Liver (tissue), 8 donors: ENCODE measurements at regions not wholly inside any gene's neighbourhood (a gene's known extent, or its start where the extent isn't known, plus 50 kb on each side); places are given as distances from the start of the nearest gene placed in this dataset.

Source experiments
- DNase-seq: peaks from one replicate; pipeline ENCODE4 v3.0.0-alpha.2; 2017; ENCODE audit warnings: low spot score
- H3K27ac ChIP-seq, 2 donors: one replicate each; pipeline ENCODE4 v1.7.0; 2013; ENCODE audit warnings: inconsistent platforms in 2 of 2, low read length in 2 of 2, control low read depth in 1 of 2, low read depth in 1 of 2, mild to moderate bottlenecking in 1 of 2
- H3K27me3 ChIP-seq, 4 donors: one replicate each; pipeline versions ENCODE4 v1.6.1 to v1.7.0; 2013; ENCODE audit warnings: low read length in 3 of 4, inconsistent platforms in 1 of 4, mild to moderate bottlenecking in 1 of 4, moderate library complexity in 1 of 4; ENCODE audit not compliant: control insufficient read depth in 4 of 4, insufficient read depth in 4 of 4
- H3K36me3 ChIP-seq, 4 donors: one replicate each; pipeline versions ENCODE4 v1.6.1 to v1.7.0; 2013; ENCODE audit warnings: low read length in 3 of 4, mild to moderate bottlenecking in 3 of 4, low read depth in 1 of 4, moderate library complexity in 1 of 4; ENCODE audit not compliant: control insufficient read depth in 4 of 4, insufficient read depth in 3 of 4
- H3K4me1 ChIP-seq, 4 donors: one replicate each; pipeline versions ENCODE4 v1.6.1 to v1.7.0; 2013; ENCODE audit warnings: low read length in 3 of 4, mild to moderate bottlenecking in 3 of 4, moderate library complexity in 1 of 4; ENCODE audit not compliant: control insufficient read depth in 4 of 4, insufficient read depth in 4 of 4
- H3K4me3 ChIP-seq, 3 donors: one replicate each; pipeline versions ENCODE4 v1.6.1 to v1.7.0; 2013; ENCODE audit warnings: low read length in 3 of 3, control low read depth in 1 of 3, low read depth in 1 of 3, mild to moderate bottlenecking in 1 of 3
- H3K9ac ChIP-seq, 2 donors: one replicate each; pipeline ENCODE4 v1.7.0; 2013; ENCODE audit warnings: low read length in 2 of 2, mild to moderate bottlenecking in 2 of 2, moderate library complexity in 2 of 2, control low read depth in 1 of 2, low read depth in 1 of 2
- H3K9me3 ChIP-seq, 4 donors: one replicate each; pipeline versions ENCODE4 v1.6.1 to v1.7.0; 2013; ENCODE audit warnings: low read length in 3 of 4; ENCODE audit not compliant: control insufficient read depth in 4 of 4
- EGR1 ChIP-seq, 2 donors: IDR thresholded peaks; 2 replicates each; pipeline ENCODE4 v1.6.1; 2016 to 2018; ENCODE audit warnings: antibody characterized with exemption in 2 of 2, low read depth in 2 of 2
- FOXA1 ChIP-seq: IDR thresholded peaks from 2 replicates; pipeline ENCODE4 v1.6.1; 2016; ENCODE audit warnings: antibody characterized with exemption
- FOXA2 ChIP-seq: IDR thresholded peaks from 2 replicates; pipeline ENCODE4 v1.6.1; 2016; ENCODE audit warnings: antibody characterized with exemption
- GABPA ChIP-seq, 2 donors: IDR thresholded peaks in 1 of 2; conservative IDR thresholded peaks in 1 of 2; 2 replicates each; pipeline ENCODE4 v1.6.1; 2016; ENCODE audit warnings: antibody characterized with exemption in 2 of 2, mild to moderate bottlenecking in 1 of 2, moderate library complexity in 1 of 2
- HNF4A ChIP-seq, 2 donors: conservative IDR thresholded peaks; 2 replicates each; pipeline ENCODE4 v1.6.1; 2016; ENCODE audit warnings: antibody characterized with exemption in 2 of 2, mild to moderate bottlenecking in 2 of 2
- HNF4G ChIP-seq: IDR thresholded peaks from 2 replicates; pipeline ENCODE4 v1.6.1; 2016; ENCODE audit warnings: antibody characterized with exemption
- JUND ChIP-seq, 2 donors: IDR thresholded peaks; 2 replicates each; pipeline ENCODE4 v1.6.1; 2016; ENCODE audit warnings: antibody characterized with exemption in 2 of 2
- NR2F2 ChIP-seq: IDR thresholded peaks from 2 replicates; pipeline ENCODE4 v1.6.1; 2016; ENCODE audit warnings: antibody characterized with exemption
- RAD21 ChIP-seq, 2 donors: IDR thresholded peaks; 2 replicates each; pipeline ENCODE4 v1.6.1; 2016; ENCODE audit warnings: antibody characterized with exemption in 2 of 2, mild to moderate bottlenecking in 2 of 2
- RXRA ChIP-seq, 2 donors: IDR thresholded peaks; 2 replicates each; pipeline ENCODE4 v1.6.1; 2017 to 2018; ENCODE audit warnings: antibody characterized with exemption in 2 of 2, mild to moderate bottlenecking in 1 of 2
- SP1 ChIP-seq: IDR thresholded peaks from 2 replicates; pipeline ENCODE4 v1.6.1; 2018; ENCODE audit warnings: antibody characterized with exemption, mild to moderate bottlenecking
- TAF1 ChIP-seq: conservative IDR thresholded peaks from 2 replicates; pipeline ENCODE4 v1.6.1; 2016; ENCODE audit warnings: antibody characterized with exemption, mild to moderate bottlenecking
- YY1 ChIP-seq: IDR thresholded peaks from 2 replicates; pipeline ENCODE4 v1.6.1; 2016; ENCODE audit warnings: antibody characterized with exemption, mild to moderate bottlenecking
- WGBS: extraction: QIAGEN DNeasy Blood & Tissue Kit; methylation state at CpG from one replicate; pipeline ENCODE4 v1.1.7; 2013; 5-methylcytosine and 5-hydroxymethylcytosine counted together
- TF ChIP-seq, protein P1 (sequence below): IDR thresholded peaks from 2 replicates; pipeline ENCODE4 v1.6.1; 2016; ENCODE audit warnings: antibody characterized with exemption, mild to moderate bottlenecking
- TF ChIP-seq, protein P2 (sequence below): IDR thresholded peaks from 2 replicates; pipeline ENCODE4 v1.6.1; 2016; ENCODE audit warnings: antibody characterized with exemption
- TF ChIP-seq, protein P3 (sequence below): IDR thresholded peaks from 2 replicates; pipeline ENCODE4 v1.6.1; 2016; ENCODE audit warnings: antibody characterized with exemption
- TF ChIP-seq, protein P4 (sequence below): fragments of 150-350 bp; IDR thresholded peaks from 2 replicates; pipeline ENCODE4 v1.5.1; 2017; ENCODE audit warnings: improper control_type of control experiment, low read depth, low read length; ENCODE audit not compliant: missing input control
- TF ChIP-seq, protein P5 (sequence below): IDR thresholded peaks from 2 replicates; pipeline ENCODE4 v1.6.1; 2016; ENCODE audit warnings: antibody characterized with exemption
- donor health status: healthy.
- donor health status: healthy.
- donor health status: healthy.
- donor health status: healthy.
- donor health status: healthy.

DNA sequence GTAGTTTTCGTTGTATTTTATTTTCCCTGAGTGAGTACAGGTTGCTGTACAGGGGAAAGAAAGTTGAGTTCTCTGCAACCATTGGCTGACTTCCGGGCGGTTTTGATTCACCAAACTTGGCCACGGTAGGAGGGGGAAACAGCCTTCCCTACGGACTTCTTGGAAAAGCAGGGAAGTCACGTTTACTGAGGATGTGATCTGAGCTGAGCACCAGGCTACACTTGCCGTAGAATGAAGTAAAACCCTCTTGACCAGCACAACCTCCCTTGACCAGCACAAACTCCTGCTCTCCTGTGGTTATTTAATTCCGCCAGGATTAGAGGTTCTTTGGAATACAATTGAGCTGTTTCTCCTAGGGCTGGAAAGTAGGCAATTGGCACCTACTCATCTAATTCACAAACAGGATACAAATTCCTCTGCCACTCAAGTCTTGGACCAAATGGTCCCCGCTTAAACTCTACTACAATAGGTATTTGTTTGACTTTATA lies 242.0 kb upstream of the RBFOX1 start:
- WGBS = 21% methylated on average over 9 of the region's 9 CpGs
- Histone ChIP-seq H3K4me1 (no peaks in the 10 kb centered on the region), H3K36me3 (no peaks in the 10 kb centered on the region), H3K4me3 (no peak overlapping the region), H3K9me3 (no peaks in the 10 kb centered on the region), H3K27ac (no peak overlapping the region), H3K9ac (no peak overlapping the region), H3K27me3 (peaks cover 0 to 8% (median 0%) of the 10 kb centered on the region in 4 donors)
- TF ChIP-seq SP1 (no peak), HNF4A (conservative IDR thresholded peaks at IDR 0.05) (no peak), NR2F2 (no peak), JUND (IDR thresholded peaks at IDR 0.05) (no peak), RXRA (IDR thresholded peaks at IDR 0.05) (no peak), TAF1 (no peak), HNF4G (no peak), EGR1 (IDR thresholded peaks at IDR 0.05; ENCODE audit: low read depth in 2 of 2) (no peak), RAD21 (IDR thresholded peaks at IDR 0.05) (no peak), YY1 (no peak), GABPA (IDR thresholded peaks at IDR 0.05 in 1 of 2, conservative IDR thresholded peaks at IDR 0.05 in 1 of 2) (no peak), FOXA1 (no peak), FOXA2 (no peak)
- TF ChIP-seq, protein P1, sequence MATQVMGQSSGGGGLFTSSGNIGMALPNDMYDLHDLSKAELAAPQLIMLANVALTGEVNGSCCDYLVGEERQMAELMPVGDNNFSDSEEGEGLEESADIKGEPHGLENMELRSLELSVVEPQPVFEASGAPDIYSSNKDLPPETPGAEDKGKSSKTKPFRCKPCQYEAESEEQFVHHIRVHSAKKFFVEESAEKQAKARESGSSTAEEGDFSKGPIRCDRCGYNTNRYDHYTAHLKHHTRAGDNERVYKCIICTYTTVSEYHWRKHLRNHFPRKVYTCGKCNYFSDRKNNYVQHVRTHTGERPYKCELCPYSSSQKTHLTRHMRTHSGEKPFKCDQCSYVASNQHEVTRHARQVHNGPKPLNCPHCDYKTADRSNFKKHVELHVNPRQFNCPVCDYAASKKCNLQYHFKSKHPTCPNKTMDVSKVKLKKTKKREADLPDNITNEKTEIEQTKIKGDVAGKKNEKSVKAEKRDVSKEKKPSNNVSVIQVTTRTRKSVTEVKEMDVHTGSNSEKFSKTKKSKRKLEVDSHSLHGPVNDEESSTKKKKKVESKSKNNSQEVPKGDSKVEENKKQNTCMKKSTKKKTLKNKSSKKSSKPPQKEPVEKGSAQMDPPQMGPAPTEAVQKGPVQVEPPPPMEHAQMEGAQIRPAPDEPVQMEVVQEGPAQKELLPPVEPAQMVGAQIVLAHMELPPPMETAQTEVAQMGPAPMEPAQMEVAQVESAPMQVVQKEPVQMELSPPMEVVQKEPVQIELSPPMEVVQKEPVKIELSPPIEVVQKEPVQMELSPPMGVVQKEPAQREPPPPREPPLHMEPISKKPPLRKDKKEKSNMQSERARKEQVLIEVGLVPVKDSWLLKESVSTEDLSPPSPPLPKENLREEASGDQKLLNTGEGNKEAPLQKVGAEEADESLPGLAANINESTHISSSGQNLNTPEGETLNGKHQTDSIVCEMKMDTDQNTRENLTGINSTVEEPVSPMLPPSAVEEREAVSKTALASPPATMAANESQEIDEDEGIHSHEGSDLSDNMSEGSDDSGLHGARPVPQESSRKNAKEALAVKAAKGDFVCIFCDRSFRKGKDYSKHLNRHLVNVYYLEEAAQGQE = no peak
- TF ChIP-seq, protein P2, sequence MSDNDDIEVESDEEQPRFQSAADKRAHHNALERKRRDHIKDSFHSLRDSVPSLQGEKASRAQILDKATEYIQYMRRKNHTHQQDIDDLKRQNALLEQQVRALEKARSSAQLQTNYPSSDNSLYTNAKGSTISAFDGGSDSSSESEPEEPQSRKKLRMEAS = no peak
- TF ChIP-seq, protein P3, sequence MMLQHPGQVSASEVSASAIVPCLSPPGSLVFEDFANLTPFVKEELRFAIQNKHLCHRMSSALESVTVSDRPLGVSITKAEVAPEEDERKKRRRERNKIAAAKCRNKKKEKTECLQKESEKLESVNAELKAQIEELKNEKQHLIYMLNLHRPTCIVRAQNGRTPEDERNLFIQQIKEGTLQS = no peak
- TF ChIP-seq, protein P4, sequence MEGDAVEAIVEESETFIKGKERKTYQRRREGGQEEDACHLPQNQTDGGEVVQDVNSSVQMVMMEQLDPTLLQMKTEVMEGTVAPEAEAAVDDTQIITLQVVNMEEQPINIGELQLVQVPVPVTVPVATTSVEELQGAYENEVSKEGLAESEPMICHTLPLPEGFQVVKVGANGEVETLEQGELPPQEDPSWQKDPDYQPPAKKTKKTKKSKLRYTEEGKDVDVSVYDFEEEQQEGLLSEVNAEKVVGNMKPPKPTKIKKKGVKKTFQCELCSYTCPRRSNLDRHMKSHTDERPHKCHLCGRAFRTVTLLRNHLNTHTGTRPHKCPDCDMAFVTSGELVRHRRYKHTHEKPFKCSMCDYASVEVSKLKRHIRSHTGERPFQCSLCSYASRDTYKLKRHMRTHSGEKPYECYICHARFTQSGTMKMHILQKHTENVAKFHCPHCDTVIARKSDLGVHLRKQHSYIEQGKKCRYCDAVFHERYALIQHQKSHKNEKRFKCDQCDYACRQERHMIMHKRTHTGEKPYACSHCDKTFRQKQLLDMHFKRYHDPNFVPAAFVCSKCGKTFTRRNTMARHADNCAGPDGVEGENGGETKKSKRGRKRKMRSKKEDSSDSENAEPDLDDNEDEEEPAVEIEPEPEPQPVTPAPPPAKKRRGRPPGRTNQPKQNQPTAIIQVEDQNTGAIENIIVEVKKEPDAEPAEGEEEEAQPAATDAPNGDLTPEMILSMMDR = no peak
- TF ChIP-seq, protein P5, sequence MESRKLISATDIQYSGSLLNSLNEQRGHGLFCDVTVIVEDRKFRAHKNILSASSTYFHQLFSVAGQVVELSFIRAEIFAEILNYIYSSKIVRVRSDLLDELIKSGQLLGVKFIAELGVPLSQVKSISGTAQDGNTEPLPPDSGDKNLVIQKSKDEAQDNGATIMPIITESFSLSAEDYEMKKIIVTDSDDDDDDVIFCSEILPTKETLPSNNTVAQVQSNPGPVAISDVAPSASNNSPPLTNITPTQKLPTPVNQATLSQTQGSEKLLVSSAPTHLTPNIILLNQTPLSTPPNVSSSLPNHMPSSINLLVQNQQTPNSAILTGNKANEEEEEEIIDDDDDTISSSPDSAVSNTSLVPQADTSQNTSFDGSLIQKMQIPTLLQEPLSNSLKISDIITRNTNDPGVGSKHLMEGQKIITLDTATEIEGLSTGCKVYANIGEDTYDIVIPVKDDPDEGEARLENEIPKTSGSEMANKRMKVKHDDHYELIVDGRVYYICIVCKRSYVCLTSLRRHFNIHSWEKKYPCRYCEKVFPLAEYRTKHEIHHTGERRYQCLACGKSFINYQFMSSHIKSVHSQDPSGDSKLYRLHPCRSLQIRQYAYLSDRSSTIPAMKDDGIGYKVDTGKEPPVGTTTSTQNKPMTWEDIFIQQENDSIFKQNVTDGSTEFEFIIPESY = no peak
- DNase-seq = no peak
